HG02588 (cell line): ENCODE measurements at regions not wholly inside any gene's neighbourhood (a gene's known extent, or its start where the extent isn't known, plus 50 kb on each side); places are given as distances from the start of the nearest gene placed in this dataset.
"Not testable (repeated sequence)": the region's sequence is repeated elsewhere in the genome, so short reads cannot be mapped to it uniquely, and the experiment has no call there.

Source experiments
- ATAC-seq: cut with Tn5 transposase; IDR thresholded peaks from one replicate; pipeline ENCODE4 v1.9.1; 2021; ENCODE audit warnings: mild to moderate bottlenecking, moderate library complexity; ENCODE audit not compliant: unreplicated experiment

GRCh38 chr5:50501491-50502228 lies 60.6 kb upstream of the EMB start:
- peak; percentile 96 for ATAC-seq

DNA sequence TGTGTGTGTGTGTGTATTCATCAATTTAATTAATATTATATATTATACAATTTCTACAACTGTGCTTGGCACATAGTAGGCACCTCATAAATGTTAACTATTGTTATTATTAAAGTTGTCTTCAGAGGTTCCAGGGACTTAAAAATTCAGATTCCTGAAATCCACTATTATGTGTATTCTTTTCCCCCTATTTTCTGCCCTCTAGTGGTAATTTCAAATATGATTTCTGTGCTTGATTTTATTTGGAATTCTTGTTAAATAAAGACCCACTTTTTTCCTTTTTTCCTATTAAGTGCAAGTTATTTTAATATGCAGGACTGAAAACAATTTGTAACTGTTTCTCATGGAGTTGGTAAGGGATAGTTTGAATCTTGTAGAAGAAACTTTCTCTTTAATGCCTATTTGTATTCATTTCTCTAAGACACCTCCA lies 72.0 kb upstream of the EMB start:
- ATAC-seq: not testable (repeated sequence)

DNA sequence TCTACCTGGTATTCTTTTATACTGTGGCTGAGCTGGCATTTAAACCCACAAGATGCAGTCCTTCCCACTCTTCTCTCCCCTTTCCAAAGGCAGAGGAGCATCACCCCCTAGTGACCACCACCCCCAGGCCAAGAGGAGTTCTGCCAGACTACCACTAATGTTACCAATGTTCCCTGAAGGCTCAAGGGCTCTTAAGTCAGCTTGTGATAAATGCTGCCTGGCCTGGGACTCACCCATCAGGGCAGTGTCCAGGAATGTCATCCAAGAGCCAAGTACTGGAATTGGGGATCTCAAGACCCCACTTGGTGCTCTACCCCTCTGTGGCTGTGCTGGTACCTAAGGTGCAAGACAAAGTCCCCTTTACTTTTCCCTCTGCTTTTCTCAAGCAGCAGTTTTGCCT lies 80.0 kb upstream of the EMB start:
- not testable (repeated sequence) for ATAC-seq

DNA sequence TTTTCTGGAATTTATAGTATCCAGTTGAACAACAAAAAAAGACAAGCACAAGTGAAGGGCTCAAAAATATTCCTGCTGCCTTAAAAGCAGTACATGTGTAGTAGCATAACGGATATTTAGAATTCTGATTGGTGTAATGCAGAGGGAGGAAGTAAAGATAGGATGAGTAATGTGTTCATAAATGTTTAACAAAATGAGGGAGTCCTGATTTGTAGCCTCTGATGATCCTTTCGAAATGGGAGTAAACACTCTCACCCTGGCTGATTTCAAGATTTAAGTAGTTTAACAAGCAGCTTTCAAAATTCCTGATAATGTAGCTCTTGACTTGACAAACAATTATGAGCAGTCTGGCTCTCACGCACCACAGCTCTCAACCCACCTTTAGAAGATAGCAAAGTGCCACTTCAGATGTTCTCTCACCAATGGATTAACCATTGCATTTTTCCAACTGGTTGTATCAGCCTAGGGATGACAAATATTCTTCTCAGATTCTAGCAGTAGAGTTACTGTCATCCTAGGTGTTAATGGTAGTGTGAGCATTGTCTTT lies 86.5 kb upstream of the EMB start:
- not testable (repeated sequence) for ATAC-seq

- no peak for ATAC-seq
Measured at GRCh38 chr5:50535393-50535792, 94.3 kb upstream of the EMB start.

DNA sequence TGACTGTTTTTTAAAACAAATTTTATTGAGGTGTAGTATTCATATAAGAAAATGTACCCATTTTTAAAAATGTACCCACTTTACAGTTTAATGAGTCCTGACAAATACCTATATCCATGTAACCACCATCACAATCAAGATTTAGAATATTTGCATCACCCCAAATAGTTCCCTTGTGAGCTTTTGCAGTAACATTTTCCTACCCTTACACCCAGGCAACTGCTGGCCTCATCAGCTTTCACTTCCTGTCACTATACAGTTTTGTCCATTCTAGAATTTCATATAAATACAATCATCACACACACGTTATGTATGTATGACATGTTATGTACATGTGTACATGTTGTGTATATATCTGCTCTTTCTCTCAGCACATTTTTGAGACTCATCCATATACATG lies 96.4 kb upstream of the EMB start:
- not testable (repeated sequence) for ATAC-seq

GRCh38 chr5:50547303-50547702 lies 106.2 kb upstream of the EMB start:
- peak; percentile 71 for ATAC-seq

GRCh38 chr5:50550267-50550666 lies 109.2 kb upstream of the EMB start:
- ATAC-seq: no peak

- ATAC-seq: no peak
Measured at GRCh38 chr5:50550993-50551392, 109.9 kb upstream of the EMB start.

DNA sequence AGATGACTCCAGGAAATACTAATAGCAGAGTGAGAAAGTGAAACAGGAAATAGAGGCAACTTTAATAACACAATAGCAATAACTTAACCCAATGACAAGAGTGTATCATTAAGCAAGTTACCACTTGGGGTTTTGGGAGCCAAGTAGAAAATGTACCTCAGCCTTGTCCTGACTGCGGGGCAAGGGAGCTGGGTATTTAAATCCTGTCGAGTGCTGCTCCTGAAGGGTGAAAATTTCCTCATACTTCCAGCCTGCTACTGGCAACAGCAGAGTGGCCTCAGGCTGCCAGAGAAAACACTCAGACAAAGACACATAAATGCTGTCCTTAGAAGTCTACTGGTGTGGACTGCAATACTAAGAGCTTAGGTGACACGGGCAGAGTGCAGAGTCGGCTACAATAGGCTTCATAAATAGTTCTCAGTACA lies 112.5 kb upstream of the EMB start:
- no peak for ATAC-seq

GRCh38 chr5:50558640-50559039 lies 107.8 kb upstream of the PARP8 start:
- ATAC-seq: not testable (repeated sequence)

DNA sequence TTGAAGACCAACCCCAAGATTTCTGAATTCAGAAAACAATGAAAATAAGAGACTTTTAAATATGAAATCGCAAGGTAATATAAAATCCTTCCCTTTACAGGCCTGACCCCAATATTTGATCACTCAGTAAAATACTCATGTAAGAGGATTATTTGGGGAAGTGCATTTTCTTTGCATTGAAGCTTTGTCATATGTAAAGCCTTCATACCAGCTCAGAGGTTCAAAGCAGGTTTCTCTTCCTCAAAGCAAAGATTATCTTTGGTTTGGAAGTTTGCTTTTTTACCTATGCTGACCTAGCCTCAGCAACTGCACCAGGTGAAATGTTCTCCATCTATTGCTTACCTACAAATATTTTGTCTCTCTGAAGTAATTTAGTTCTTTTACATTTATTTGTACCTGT lies 106.5 kb upstream of the PARP8 start:
- ATAC-seq: no peak

DNA sequence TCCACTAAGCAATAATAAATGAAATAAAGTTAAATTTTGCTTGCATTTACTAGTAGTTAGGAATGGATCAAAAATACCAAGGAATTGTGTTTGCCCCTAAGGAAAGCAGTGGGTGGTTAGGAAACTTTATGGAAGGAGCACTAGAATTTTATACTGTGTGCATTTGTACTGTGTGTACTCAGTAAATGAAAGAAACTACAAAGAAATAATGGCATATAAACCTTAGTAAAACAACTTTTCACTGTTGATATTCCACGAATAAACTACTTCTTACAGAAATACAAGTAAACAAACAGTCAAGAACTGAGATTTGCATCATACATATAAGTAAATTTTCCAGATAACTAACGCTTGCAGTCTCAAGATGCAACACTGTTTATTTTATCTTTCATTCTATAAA lies 103.7 kb upstream of the PARP8 start:
- no peak for ATAC-seq

DNA sequence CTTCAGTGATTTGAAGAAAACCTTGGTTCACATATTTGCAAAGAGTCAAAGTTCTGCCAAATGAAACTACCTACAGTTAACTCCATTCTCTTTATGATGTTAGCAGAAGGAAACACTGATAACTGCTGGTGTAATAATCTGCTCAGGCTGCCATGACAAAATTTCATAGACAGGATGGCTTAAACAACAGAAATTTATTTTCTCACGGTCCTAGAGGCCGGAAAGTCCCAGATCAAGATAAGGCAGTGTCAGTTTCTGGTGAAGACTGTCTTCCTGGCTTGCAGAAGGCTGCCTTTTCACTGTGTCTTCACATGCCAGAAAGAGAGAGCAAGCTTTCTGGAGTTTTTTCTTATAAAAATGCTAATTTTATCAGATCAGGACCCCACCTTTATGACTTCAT lies 102.4 kb upstream of the PARP8 start:
- ATAC-seq: no peak

DNA sequence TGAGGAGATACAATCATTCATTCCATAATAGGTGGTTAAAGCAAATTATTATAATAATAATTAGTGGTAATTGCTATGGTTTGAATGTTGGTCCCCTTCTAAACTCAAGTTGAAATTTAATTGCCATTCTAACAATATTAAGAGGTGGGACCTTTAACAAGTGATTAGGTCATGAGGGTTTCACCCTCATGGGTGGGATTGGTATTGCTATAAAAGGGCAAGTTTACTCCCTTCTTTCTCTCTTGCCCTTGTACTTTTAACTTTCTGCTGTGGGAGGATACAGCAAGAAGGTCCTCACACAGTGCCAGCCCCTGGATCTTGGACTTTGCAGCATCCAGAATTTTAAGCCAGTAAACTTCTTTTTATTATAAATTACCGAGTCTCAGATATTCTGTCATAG lies 101.9 kb upstream of the PARP8 start:
- ATAC-seq: no peak

- ATAC-seq: no peak
Measured at GRCh38 chr5:50574121-50574520, 92.3 kb upstream of the PARP8 start.

- no peak for ATAC-seq
Measured at GRCh38 chr5:50575740-50576139, 90.7 kb upstream of the PARP8 start.

DNA sequence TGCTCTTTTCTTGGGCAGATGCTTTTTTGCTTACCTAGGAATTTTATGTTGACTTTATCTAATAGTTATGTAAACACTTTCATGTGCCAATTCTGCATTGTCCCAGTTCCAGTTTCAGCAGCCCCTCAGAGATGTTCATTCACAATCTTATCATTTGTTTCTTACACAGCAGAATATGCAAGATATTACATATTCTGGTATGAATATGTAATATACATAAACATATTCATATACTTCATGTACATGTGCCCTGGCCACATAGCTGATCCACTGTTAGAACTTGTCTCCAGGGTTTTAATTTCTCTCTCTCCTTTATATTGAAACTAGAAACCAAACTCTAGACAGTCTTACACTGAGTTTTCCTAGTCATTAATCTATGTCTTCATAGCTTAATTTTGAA lies 90.2 kb upstream of the PARP8 start:
- ATAC-seq: no peak

DNA sequence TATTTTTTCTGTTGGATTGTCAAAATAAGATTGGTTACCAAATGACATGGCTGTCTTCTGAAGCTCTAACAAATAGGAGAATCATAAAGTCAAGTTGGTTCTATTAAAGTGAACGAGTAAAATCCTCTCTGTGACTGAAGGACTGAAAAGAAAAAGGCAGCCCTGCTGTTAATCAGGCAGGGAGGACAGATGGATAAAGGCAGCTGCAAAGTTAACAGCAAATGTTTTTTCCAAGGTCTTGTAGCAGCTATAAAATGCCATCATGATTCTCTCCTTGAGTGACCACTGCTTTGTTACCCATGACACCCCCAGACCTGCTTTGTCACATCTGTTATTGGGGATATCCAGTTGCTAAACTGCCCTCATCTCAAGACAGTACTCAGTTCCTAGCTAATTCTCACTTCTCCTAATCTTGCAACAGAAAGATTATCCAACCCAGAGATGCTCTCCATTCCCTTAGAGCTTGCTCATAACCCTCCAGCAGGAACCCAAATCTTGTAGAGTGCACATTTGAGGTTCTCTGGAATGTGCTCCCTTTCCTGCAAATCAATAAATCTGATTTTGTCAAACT lies 89.7 kb upstream of the PARP8 start:
- no peak for ATAC-seq

DNA sequence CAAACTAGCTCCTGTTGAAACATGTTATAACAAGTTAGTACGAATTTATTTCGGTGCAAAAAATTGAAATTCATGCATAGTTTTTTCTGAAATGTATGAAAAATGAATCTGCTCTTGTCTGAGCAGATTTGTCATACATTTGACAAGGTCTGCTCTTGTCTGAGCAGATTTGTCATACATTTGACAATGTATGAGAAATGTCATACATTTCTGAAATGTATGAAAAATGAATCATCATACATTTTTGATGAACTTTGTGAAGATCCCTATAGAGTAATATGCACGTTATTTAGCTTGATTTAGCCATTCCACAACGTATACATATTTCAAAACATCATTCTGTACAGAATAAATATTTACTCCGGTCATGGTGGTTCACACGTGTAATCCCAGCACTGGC lies 85.9 kb upstream of the PARP8 start:
- ATAC-seq: no peak

DNA sequence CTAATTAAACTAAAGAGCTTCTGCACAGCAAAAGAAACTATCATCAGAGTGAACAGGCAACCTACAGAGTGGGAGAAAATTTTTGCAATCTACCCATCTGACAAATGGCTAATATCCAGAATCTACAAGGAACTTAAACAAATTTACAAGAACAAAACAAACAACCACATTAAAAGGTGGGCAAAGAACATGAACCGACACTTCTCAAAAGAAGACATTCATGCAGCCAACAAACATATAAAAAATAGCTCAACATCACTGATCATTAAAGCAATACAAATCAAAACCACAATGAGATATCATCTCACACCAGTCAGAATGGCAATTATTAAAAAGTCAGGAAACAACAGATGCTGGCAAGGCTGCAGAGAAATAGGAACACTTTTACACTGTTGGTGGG lies 84.6 kb upstream of the PARP8 start:
- not testable (repeated sequence) for ATAC-seq

DNA sequence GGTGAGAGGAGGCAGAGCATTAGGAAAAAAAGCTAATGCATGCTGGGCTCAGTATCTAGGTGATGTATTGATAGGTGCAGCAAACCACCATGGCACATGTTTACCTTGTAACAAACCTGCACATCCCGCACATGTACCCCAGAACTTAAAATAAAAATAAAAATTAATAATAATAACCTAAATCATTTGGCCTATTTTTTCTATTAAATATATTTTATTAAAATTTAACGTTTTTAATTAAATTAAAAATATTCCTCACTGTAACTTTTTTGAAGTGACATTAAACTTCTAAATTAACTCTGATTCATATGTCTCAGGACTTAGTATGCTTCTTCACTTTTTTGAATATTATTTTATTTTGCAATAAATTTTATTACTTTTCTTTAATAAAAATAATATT lies 83.7 kb upstream of the PARP8 start:
- ATAC-seq: no peak
